Muscle of leg (tissue), 3 donors: ENCODE measurements at regions not wholly inside any gene's neighbourhood (a gene's known extent, or its start where the extent isn't known, plus 50 kb on each side); places are given as distances from the start of the nearest gene placed in this dataset.

ENCODE experiments used
- DNase-seq: peaks from one replicate; pipeline ENCODE4 v3.0.0; 2013
- H3K27ac ChIP-seq: one replicate; pipeline ENCODE4 v1.5.1; 2013; ENCODE audit warnings: mild to moderate bottlenecking, low read length, control low read depth
- H3K27me3 ChIP-seq: one replicate; pipeline ENCODE4 v1.6.1; 2013; ENCODE audit warnings: low read length; ENCODE audit not compliant: control insufficient read depth, insufficient read depth
- H3K36me3 ChIP-seq: one replicate; pipeline ENCODE4 v1.6.1; 2013; ENCODE audit warnings: low read length; ENCODE audit not compliant: control insufficient read depth, insufficient read depth
- H3K4me1 ChIP-seq: one replicate; pipeline ENCODE4 v1.6.1; 2013; ENCODE audit warnings: low read length; ENCODE audit not compliant: control insufficient read depth, insufficient read depth
- H3K4me3 ChIP-seq: one replicate; pipeline ENCODE4 v1.5.1; 2013; ENCODE audit warnings: low read length, control low read depth
- H3K9me3 ChIP-seq: replicated peaks from 2 replicates; pipeline ENCODE4 v1.6.1; 2013; ENCODE audit warnings: low read depth, low read length; ENCODE audit not compliant: control insufficient read depth
- WGBS: methylation state at CpG from one replicate; pipeline ENCODE4 v1.1.5; 2013; ENCODE audit warnings: missing lambda C conversion rate; ENCODE audit not compliant: insufficient coverage; 5-methylcytosine and 5-hydroxymethylcytosine counted together

DNA sequence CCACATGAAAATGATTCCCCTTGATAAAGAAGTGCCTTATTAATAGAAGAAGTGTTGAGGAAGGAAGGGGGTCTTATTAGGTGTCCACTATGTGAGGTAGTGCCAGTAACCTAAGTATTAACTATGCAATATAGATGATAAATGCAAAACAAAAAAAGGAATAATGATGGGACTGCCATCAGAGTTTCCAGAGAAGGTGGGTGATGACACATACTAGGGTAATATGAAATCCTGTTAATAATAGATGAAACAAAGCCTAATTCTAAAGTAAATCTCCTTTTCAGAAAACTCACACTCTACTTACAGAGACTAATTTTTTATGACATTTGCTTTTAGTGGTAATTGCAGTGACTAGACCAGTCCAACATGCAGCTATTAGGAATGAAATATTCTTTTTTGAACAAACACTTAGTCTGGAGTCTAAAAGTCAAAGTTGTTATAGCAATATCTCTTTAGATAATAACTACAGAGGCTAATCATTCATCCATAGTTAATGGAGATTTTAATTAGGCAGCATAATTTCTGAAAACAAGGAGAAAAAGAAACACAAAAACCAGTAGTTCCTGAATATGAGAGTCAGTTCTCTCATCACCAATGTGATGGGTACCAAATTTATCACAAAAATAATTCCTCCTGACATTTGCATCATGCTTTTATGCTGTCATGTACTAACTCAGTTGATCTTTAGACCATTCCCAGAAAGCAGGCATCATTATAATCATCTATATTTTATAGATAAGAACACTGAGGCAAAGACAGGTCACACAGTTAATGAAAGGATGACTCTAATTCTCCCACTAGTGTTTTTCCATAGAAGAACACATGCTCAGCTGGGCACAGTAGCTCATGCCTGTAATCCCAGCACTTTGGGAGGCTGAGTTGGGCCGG is 208.8 kb upstream of the ARG1 start:
- no peaks in the 10 kb centered on the region for H3K27me3 ChIP-seq
- no peaks in the 10 kb centered on the region for H3K9me3 ChIP-seq
- H3K36me3 ChIP-seq: no peaks in the 10 kb centered on the region
- DNase-seq: no peak
- peaks cover 8% of the 10 kb centered on the region for H3K4me1 ChIP-seq
- no CpG with 5 or more reads among the region's 1 CpG for WGBS
- H3K4me3 ChIP-seq: no peak overlapping the region
- no peak overlapping the region for H3K27ac ChIP-seq

DNA sequence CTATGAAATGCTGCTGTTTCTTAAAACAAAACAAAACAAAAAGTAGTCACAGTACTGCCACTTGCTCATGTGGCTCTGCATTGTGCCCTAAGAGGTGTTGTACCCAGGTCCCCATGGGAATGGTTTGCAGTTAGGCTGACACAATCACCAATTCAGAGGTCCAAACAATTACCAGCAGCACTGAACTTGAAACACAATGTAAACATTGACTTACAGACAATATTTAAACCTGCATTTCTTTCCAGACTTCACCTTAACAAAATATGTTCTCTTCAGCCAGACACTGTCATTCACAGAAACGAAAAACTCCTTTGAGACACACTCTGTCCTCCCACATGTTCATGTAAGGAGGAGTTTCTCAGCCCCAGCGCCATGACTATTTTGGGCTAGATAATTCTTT is 206.8 kb upstream of the ARG1 start:
- peaks cover 8% of the 10 kb centered on the region for H3K4me1 ChIP-seq
- H3K36me3 ChIP-seq: no peaks in the 10 kb centered on the region
- no peak overlapping the region for H3K4me3 ChIP-seq
- no peaks in the 10 kb centered on the region for H3K9me3 ChIP-seq
- no peak for DNase-seq
- no CpG with 5 or more reads among the region's 2 CpGs for WGBS
- no peak overlapping the region for H3K27ac ChIP-seq
- H3K27me3 ChIP-seq: no peaks in the 10 kb centered on the region

DNA sequence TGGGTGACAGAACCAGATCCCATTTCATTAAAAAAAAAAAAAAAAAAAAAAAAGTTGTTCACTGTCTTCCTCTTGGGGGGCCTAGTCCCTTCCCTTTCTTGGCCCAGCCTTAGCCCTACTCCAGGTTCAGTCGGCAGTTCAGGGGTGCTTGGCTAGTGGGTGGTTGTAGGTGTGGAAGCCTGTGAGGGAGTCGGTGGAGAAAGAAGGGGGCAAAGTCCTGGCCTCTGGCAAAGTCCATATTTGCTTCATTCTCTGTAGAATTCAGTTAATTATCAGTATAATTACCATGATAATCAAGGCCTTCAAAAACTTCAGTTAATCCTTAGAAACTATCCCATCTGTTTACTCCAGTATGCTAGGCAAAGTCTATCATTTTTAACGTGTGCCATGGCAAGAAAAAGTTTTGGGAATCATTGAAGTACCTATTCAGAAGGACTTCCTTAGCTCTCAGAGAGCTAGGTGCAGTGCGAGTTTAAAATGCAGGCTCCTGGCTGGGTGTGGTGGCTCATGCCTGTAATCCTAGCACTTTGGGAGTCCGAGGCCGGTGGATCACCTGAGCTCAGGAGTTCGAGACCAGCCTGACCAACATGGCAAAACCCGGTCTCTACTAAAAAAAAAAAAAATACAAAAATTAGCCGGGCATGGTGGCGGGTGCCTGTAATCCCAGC is 205.7 kb upstream of the ARG1 start:
- H3K4me3 ChIP-seq: no peak overlapping the region
- H3K27me3 ChIP-seq: no peaks in the 10 kb centered on the region
- no peak for DNase-seq
- WGBS: 93% methylated on average over 3 of the region's 10 CpGs
- H3K27ac ChIP-seq: no peak overlapping the region
- no peaks in the 10 kb centered on the region for H3K36me3 ChIP-seq
- peaks cover 8% of the 10 kb centered on the region for H3K4me1 ChIP-seq
- no peaks in the 10 kb centered on the region for H3K9me3 ChIP-seq

DNA sequence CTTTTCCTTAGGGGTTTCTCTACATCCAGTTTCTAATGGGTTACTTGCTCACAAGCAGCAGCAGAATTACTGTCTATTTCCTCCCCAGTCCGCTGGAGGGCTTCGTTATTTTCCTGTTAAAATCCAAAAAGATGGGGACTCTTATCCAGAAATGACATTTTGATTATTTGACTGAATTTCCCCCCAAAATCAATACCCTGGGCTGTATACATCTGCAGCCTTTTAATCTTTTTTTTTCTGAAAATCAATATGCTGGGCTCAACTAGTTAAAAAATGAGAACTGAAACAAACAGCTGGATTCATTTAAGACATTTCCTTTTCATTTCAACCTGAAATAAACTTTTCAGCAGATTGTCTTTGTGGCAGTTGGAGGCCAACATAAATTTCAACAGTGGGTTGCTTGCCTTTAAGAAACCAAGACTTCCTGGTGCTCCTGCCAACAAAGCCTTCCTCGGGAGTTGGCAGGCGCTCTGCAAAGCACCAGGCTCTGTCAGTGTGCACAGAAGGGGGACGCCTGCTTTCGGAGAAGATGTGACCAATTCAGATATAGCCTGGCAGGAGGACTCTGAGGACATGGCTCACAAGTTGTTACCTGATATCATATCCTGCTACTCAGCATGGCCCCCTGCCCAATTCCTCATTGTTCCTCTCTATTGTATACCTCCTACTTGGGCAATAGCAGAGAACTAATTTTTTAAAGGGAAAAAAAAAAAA is 204.7 kb upstream of the ARG1 start:
- Histone ChIP-seq H3K4me1 (peaks cover 10% of the 10 kb centered on the region), H3K27ac (peak overlapping the region; percentile 25), H3K9me3 (no peaks in the 10 kb centered on the region), H3K4me3 (no peak overlapping the region), H3K36me3 (no peaks in the 10 kb centered on the region), H3K27me3 (no peaks in the 10 kb centered on the region)
- peak; percentile 87 for DNase-seq
- 18% methylated on average over 4 of the region's 6 CpGs for WGBS

DNA sequence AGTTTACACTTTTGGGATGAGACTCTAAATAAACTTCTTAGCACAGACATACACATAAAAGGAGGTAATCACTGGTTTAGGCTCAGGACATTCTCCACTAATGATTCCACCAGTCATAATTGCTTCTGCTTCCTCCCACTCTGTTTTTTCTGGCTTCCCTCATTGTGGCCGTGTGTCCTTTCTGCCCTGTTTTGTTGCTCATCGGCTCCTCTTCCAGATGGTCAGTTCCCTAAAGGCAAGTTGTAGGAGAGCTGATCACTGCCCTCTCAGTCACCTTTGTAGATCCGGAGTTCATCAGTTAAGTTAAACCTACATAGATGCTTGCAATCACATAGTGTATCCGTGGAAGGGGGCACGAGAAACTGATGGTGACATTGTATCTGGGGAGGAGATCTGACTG is 200.5 kb upstream of the ARG1 start:
- H3K27ac ChIP-seq: no peak overlapping the region

DNA sequence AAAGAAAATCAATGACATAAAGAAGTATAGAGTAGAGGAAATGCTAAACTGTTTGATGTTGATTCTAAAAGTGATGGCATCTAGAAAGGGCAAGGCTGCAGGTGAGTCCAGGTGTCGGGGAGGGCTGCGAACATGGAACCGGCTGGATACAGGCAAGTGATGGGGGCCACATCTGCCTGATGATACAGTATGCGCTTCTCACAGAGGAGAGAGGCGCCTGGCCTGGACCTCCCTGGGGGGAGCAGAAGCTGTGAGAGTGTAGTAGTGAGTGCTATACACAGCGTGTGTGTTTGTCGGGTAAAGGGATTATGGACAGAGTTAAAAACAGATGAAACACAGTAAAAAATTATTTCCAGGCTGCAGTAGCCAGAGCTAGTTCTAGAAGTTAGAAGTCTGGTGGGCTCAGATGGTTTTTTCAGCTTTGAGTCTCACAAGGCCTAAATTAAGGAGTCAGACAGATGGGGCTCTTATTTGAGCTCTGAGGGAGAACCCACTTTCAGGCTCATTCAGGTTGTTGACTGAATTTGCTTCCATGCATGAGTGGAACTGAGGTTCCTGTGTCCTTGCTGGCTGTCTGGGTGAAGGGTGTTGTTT is 195.8 kb upstream of the ARG1 start:
- Histone ChIP-seq H3K27ac (no peak overlapping the region), H3K4me3 (no peak overlapping the region), H3K36me3 (no peaks in the 10 kb centered on the region), H3K4me1 (peaks cover 17% of the 10 kb centered on the region), H3K27me3 (no peaks in the 10 kb centered on the region), H3K9me3 (no peaks in the 10 kb centered on the region)
- no peak for DNase-seq
- WGBS: 52% methylated on average over 7 of the region's 7 CpGs

More for the DNA sequence above, 200.5 kb upstream of the ARG1 start:
- 7% methylated on average over 2 of the region's 5 CpGs for WGBS
- Histone ChIP-seq H3K36me3 (no peaks in the 10 kb centered on the region), H3K4me3 (no peak overlapping the region), H3K4me1 (peaks cover 9% of the 10 kb centered on the region), H3K27me3 (no peaks in the 10 kb centered on the region), H3K9me3 (no peaks in the 10 kb centered on the region)
- DNase-seq: peak; percentile 49

DNA sequence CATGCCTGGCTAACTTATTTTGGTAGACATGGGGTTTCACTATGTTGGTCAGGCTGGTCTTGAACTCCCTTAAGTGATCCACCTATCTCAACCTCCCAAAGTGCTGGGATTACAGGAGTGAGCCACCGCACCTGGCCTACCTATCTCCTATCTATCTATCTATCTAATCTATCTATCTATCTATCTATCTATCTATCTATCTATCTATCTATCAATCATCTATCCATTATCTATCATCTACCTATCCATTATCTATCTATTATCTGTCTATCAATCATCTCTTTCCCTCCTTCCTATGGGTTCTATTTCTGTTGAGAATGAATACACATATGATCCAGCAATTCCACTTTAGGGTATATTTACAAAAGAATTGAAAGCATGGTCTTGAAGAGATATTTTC is 194.2 kb upstream of the ARG1 start:
- 100% methylated on average over 1 of the region's 1 CpG for WGBS
- no peak overlapping the region for H3K4me3 ChIP-seq
- H3K27ac ChIP-seq: no peak overlapping the region
- H3K9me3 ChIP-seq: no peaks in the 10 kb centered on the region
- H3K27me3 ChIP-seq: no peaks in the 10 kb centered on the region
- no peaks in the 10 kb centered on the region for H3K36me3 ChIP-seq
- peaks cover 24% of the 10 kb centered on the region for H3K4me1 ChIP-seq
- no peak for DNase-seq

DNA sequence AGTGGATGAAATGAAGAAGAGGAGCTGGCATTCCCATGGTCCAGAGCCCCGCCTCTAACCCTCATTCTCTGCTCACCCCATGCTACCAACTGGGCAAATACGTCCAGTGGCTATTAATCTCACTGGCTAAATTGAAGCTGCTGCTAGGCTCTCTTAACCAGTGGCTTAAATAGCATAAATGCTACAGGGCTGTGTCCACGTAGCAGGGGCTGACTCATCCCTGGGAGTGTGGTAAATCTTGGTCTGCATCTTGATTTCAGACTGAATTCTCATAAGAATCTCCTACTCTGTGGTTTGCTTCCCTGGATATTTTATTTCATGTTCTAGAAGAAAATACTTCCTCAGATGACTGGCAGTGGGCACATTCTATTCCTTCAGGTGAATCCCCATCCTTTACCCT is 193.1 kb upstream of the ARG1 start:
- peaks cover 25% of the 10 kb centered on the region for H3K4me1 ChIP-seq
- H3K36me3 ChIP-seq: no peaks in the 10 kb centered on the region
- no peak overlapping the region for H3K27ac ChIP-seq
- WGBS: 80% methylated on average over 1 of the region's 3 CpGs
- no peaks in the 10 kb centered on the region for H3K27me3 ChIP-seq
- no peaks in the 10 kb centered on the region for H3K9me3 ChIP-seq
- no peak for DNase-seq
- no peak overlapping the region for H3K4me3 ChIP-seq

DNA sequence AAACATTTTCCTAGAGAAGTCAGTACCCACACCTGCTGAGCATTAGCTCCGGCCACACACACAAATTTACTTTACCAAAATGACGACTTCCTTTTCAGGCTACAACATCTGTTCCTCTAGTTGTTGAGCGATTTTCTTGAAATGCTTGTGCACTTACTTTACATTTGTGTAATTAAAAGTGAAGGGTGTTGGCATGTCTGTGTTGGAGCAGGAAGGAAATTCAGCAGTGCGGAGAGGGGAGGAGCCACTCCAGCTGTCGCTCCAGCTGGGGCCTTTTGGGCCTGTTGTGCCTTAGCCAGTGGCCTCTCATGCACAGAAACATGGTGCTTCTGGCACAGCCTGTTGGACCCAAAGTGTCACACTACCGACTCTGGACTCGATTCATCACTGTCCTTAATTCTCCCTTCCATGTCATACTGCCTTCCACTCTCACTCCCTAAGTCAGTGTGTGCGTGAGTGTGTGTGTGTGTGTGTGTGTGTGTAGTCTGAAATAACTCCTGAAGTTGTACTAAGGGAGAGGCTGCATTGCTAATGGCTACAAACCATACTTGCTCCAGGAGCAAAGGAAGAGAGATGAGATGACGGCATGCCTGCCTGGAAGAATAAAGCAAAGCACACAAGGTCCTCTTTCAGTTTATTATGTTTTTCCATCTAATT is 191.8 kb upstream of the ARG1 start:
- Histone ChIP-seq H3K4me1 (peaks cover 25% of the 10 kb centered on the region), H3K36me3 (no peaks in the 10 kb centered on the region), H3K9me3 (no peaks in the 10 kb centered on the region), H3K27me3 (no peaks in the 10 kb centered on the region), H3K27ac (peak overlapping the region; percentile 39), H3K4me3 (no peak overlapping the region)
- DNase-seq: peak; percentile 78
- WGBS: 21% methylated on average over 3 of the region's 9 CpGs
